SH-SY5Y (cell line): ENCODE measurements at regions not wholly inside any gene's neighbourhood (a gene's known extent, or its start where the extent isn't known, plus 50 kb on each side); places are given as distances from the start of the nearest gene placed in this dataset.

Experiments used
- GATA2 ChIP-seq: IDR thresholded peaks from 2 replicates; pipeline ENCODE4 v1.6.1; 2011; ENCODE audit warnings: mild to moderate bottlenecking, low read depth, low read length
- GATA3 ChIP-seq: IDR thresholded peaks from 2 replicates; pipeline ENCODE4 v1.6.1; 2011; ENCODE audit warnings: low read depth, mild to moderate bottlenecking, low read length, moderate library complexity

DNA sequence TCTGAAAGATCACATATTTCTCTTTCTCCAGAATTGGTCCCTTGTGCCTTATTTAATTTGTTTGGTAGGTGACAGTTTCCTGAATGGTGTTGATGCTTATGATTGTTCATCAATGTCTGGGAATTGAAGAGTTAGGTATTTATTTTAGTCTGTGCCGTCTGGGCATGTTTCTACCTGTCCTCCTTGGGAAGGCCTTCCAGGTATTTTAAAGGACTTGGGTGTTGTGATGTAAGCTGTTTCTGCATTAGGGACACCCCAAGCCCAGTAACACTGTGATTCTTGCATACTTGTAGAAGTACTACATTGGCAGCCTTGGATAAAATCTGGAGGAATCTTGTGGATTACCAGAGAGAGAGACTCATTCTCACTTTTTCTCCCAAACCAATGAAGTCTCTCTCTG lies 120.8 kb upstream of the CXXC4 start:
- TF ChIP-seq GATA2 (no peak), GATA3 (no peak)
